ENCODE measurements at regions not wholly inside any gene's neighbourhood (a gene's known extent, or its start where the extent isn't known, plus 50 kb on each side); places are given as distances from the start of the nearest gene placed in this dataset.

GRCh38 chr12:67415473-67415872 is 146.3 kb downstream of the CAND1 start:
- TF ChIP-seq CTCF (IDR thresholded peaks at IDR 0.05 in 2 of 3, conservative IDR thresholded peaks at IDR 0.05 in 1 of 3; ENCODE audit: borderline replicate concordance in 1 of 3, insufficient read depth in 1 of 3, low read depth in 2 of 3, low read length in 2 of 3) = peak; percentile 52 to 87 (median 55)
- no peak for TF ChIP-seq EZH2 (IDR thresholded peaks at IDR 0.05)
- TF ChIP-seq RAD21 (IDR thresholded peaks at IDR 0.05; ENCODE audit: low read depth) = peak; percentile 68
- no peak for TF ChIP-seq SRF (IDR thresholded peaks at IDR 0.05; ENCODE audit: low read depth)
- TF ChIP-seq POLR2A (IDR thresholded peaks at IDR 0.05; ENCODE audit: borderline replicate concordance, extremely low read depth, insufficient read depth, insufficient read length) = no peak
- no peak for TF ChIP-seq EZH2phosphoT487 (IDR thresholded peaks at IDR 0.05; ENCODE audit: borderline replicate concordance)
- TF ChIP-seq, protein P1, sequence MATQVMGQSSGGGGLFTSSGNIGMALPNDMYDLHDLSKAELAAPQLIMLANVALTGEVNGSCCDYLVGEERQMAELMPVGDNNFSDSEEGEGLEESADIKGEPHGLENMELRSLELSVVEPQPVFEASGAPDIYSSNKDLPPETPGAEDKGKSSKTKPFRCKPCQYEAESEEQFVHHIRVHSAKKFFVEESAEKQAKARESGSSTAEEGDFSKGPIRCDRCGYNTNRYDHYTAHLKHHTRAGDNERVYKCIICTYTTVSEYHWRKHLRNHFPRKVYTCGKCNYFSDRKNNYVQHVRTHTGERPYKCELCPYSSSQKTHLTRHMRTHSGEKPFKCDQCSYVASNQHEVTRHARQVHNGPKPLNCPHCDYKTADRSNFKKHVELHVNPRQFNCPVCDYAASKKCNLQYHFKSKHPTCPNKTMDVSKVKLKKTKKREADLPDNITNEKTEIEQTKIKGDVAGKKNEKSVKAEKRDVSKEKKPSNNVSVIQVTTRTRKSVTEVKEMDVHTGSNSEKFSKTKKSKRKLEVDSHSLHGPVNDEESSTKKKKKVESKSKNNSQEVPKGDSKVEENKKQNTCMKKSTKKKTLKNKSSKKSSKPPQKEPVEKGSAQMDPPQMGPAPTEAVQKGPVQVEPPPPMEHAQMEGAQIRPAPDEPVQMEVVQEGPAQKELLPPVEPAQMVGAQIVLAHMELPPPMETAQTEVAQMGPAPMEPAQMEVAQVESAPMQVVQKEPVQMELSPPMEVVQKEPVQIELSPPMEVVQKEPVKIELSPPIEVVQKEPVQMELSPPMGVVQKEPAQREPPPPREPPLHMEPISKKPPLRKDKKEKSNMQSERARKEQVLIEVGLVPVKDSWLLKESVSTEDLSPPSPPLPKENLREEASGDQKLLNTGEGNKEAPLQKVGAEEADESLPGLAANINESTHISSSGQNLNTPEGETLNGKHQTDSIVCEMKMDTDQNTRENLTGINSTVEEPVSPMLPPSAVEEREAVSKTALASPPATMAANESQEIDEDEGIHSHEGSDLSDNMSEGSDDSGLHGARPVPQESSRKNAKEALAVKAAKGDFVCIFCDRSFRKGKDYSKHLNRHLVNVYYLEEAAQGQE (IDR thresholded peaks at IDR 0.05; ENCODE audit: low read depth) = no peak
- TF ChIP-seq EGR1 (IDR thresholded peaks at IDR 0.05; ENCODE audit: low read depth) = no peak
- TF ChIP-seq CEBPB (IDR thresholded peaks at IDR 0.05; ENCODE audit: low read depth) = no peak
